HEK293T (cell line): ENCODE measurements at regions not wholly inside any gene's neighbourhood (a gene's known extent, or its start where the extent isn't known, plus 50 kb on each side); places are given as distances from the start of the nearest gene placed in this dataset.
"Not testable (repeated sequence)": the region's sequence is repeated elsewhere in the genome, so short reads cannot be mapped to it uniquely, and the experiment has no call there.

Experiments used
- CTCF ChIA-PET: fragments of 350-600 bp; formaldehyde crosslinking; extraction: SDS; loops from one replicate; lab custom pipeline; 2021; ENCODE audit warnings: antibody characterized with exemption, inconsistent platforms; lab: Yijun Ruan, JAX
- POLR2A ChIA-PET: fragments of 350-600 bp; formaldehyde crosslinking; extraction: SDS; loops from one replicate; lab custom pipeline; 2020; ENCODE audit warnings: antibody characterized with exemption, inconsistent platforms; lab: Yijun Ruan, JAX
- DNase-seq: peaks from one replicate; pipeline ENCODE4 v3.0.0; 2012; ENCODE audit warnings: mixed read lengths; ENCODE audit errors: extremely low spot score
- ARNT ChIP-seq: fragments of 450-650 bp; IDR thresholded peaks from 2 replicates; pipeline ENCODE4 v1.6.1; 2017; ENCODE audit warnings: mild to moderate bottlenecking
- BHLHE40 ChIP-seq: fragments of 450-650 bp; IDR thresholded peaks from 2 replicates; pipeline ENCODE4 v1.6.1; 2016; ENCODE audit warnings: mild to moderate bottlenecking, moderate library complexity, borderline replicate concordance
- CTBP1 ChIP-seq: fragments of 450-650 bp; IDR thresholded peaks from 2 replicates; pipeline ENCODE4 v1.6.1; 2016; ENCODE audit warnings: borderline replicate concordance
- ELF4 ChIP-seq: fragments of 450-650 bp; IDR thresholded peaks from 2 replicates; pipeline ENCODE4 v1.6.1; 2017; ENCODE audit warnings: antibody characterized with exemption
- FOXA1 ChIP-seq: fragments of 450-650 bp; IDR thresholded peaks from 2 replicates; pipeline ENCODE4 v1.6.1; 2016; ENCODE audit warnings: mild to moderate bottlenecking
- FOXK2 ChIP-seq: fragments of 450-650 bp; IDR thresholded peaks from 2 replicates; pipeline ENCODE4 v1.6.1; 2016; ENCODE audit warnings: mild to moderate bottlenecking
- FOXM1 ChIP-seq: fragments of 450-650 bp; IDR thresholded peaks from 2 replicates; pipeline ENCODE4 v1.6.1; 2017; ENCODE audit warnings: mild to moderate bottlenecking, borderline replicate concordance
- HDGF ChIP-seq: fragments of 450-650 bp; IDR thresholded peaks from 2 replicates; pipeline ENCODE4 v1.6.1; 2017; ENCODE audit warnings: antibody characterized with exemption, borderline replicate concordance
- L3MBTL2 ChIP-seq: fragments of 450-650 bp; conservative IDR thresholded peaks from 2 replicates; pipeline ENCODE4 v1.6.1; 2016; ENCODE audit warnings: mild to moderate bottlenecking
- LEF1 ChIP-seq: fragments of 450-650 bp; IDR thresholded peaks from 2 replicates; pipeline ENCODE4 v1.6.1; 2017; ENCODE audit warnings: mild to moderate bottlenecking, borderline replicate concordance
- NFRKB ChIP-seq: fragments of 450-650 bp; IDR thresholded peaks from 2 replicates; pipeline ENCODE4 v1.6.1; 2016; ENCODE audit warnings: mild to moderate bottlenecking, moderate library complexity
- SP1 ChIP-seq: fragments of 450-650 bp; IDR thresholded peaks from 2 replicates; pipeline ENCODE4 v1.6.1; 2017
- SUZ12 ChIP-seq: fragments of 450-650 bp; IDR thresholded peaks from 2 replicates; pipeline ENCODE4 v1.6.1; 2016; ENCODE audit warnings: mild to moderate bottlenecking
- TARDBP ChIP-seq: fragments of 450-650 bp; IDR thresholded peaks from 2 replicates; pipeline ENCODE4 v1.6.1; 2016
- ZNF384 ChIP-seq: fragments of 450-650 bp; IDR thresholded peaks from 2 replicates; pipeline ENCODE4 v1.6.1; 2016
- TF ChIP-seq, protein P1 (sequence below): fragments of 450-650 bp; IDR thresholded peaks from 2 replicates; pipeline ENCODE4 v1.6.1; 2016

- ChIA-PET CTCF (no interaction called here), POLR2A (no interaction called here)
- DNase-seq, result no peak
- TF ChIP-seq LEF1 (no peak), BHLHE40 (no peak), CTBP1 (no peak), NFRKB (no peak), SUZ12 (no peak), ELF4 (no peak), TARDBP (no peak), ZNF384 (no peak), FOXA1 (no peak), ARNT (no peak), HDGF (no peak), L3MBTL2 (no peak), FOXM1 (no peak), SP1 (no peak), FOXK2 (no peak)
- TF ChIP-seq, protein P1, sequence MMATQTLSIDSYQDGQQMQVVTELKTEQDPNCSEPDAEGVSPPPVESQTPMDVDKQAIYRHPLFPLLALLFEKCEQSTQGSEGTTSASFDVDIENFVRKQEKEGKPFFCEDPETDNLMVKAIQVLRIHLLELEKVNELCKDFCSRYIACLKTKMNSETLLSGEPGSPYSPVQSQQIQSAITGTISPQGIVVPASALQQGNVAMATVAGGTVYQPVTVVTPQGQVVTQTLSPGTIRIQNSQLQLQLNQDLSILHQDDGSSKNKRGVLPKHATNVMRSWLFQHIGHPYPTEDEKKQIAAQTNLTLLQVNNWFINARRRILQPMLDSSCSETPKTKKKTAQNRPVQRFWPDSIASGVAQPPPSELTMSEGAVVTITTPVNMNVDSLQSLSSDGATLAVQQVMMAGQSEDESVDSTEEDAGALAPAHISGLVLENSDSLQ, result no peak
Measured at GRCh38 chr9:99660191-99660636, 161.5 kb upstream of the NR4A3 start.

GRCh38 chr9:99663297-99663696, 158.4 kb upstream of the NR4A3 start:
- ChIA-PET CTCF (no interaction called here), POLR2A (no interaction called here)
- TF ChIP-seq ZNF384 (no peak), FOXK2 (no peak), SP1 (no peak), BHLHE40 (no peak), CTBP1 (no peak), ARNT (no peak), FOXM1 (no peak)
- no peak for DNase-seq

DNA sequence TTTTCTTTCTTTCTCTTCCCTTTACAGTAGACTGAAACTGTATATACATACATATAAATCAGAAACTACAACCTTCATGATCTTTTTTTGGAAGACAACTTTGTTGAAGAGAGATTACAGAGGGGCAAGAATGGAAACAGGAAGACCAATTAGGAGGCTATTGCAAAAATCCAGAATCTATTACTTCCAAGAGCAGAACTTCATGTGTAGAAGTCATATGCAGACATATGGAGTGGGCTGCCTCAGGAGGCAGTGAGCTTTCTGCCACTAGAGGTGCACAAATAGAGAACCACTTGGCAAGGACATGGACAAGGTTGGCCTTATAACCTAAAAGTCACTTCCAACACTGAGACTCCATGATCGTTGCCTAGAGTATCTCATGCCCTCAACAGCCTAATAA, 157.8 kb upstream of the NR4A3 start:
- ChIA-PET CTCF (no interaction called here), POLR2A (no interaction called here)
- no peak for DNase-seq
- TF ChIP-seq ARNT, result no peak
- TF ChIP-seq BHLHE40, result no peak
- TF ChIP-seq FOXM1, result no peak
- no peak for TF ChIP-seq ZNF384
- TF ChIP-seq, protein P1, result no peak
- TF ChIP-seq L3MBTL2, result no peak
- TF ChIP-seq HDGF, result no peak
- TF ChIP-seq FOXA1, result no peak
- TF ChIP-seq SP1, result no peak
- no peak for TF ChIP-seq FOXK2
- TF ChIP-seq SUZ12, result no peak
- no peak for TF ChIP-seq NFRKB
- TF ChIP-seq LEF1, result no peak
- TF ChIP-seq ELF4, result no peak

DNA sequence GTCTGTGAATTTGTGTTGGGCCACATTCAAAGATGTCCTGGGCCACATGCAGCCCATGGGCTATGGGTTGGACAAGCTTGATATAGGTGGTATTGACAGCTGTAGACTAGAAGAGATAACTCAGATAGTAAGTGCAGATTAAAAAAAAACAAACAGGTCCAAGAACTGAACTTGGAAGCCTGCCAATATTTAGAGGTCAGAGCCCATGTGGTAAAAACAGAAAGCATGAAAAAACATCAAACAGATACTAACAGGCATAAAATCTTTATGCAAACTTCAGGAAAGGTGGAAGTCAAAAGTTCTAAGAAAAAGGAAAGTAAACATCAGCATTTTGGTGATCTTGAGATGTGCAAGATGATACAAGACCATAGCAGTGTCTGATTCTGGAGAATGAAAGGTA, 155.1 kb upstream of the NR4A3 start:
- TF ChIP-seq, protein P1, result no peak
- TF ChIP-seq CTBP1, result no peak
- TF ChIP-seq FOXK2, result no peak
- TF ChIP-seq ELF4, result no peak
- no peak for TF ChIP-seq ARNT
- TF ChIP-seq ZNF384, result no peak
- no peak for TF ChIP-seq FOXM1
- no peak for TF ChIP-seq BHLHE40
- no peak for TF ChIP-seq FOXA1
- no peak for TF ChIP-seq L3MBTL2
- no peak for TF ChIP-seq SUZ12
- no peak for TF ChIP-seq SP1
- POLR2A ChIA-PET, result no interaction called here
- no peak for DNase-seq
- CTCF ChIA-PET, result interaction anchor here (0.6 kb wide), 1 partner anchor 61 kb away, joined by 3 read pairs; no protein-coding TSS in a partner anchor

GRCh38 chr9:99670886-99671285, 150.8 kb upstream of the NR4A3 start:
- CTCF ChIA-PET, DNase-seq, POLR2A ChIA-PET: not testable (repeated sequence)

DNA sequence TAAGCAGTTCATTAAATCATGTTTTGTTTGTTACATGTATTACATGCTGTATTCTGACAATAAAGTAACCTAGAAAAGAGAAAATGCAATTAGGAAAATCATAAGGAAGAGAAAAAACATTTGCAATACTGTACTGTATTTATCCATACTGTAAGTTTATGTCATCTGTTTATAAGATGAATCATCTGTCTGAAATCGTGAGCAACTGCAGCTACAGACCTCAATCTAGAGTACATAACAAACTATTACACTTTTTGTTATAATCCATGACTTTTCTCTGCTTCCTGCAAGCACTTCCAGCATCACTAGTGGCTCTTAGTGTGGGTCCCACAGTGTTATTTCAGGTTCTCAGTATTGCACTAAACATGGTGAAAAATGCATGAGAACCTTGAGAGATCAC, 144.4 kb upstream of the NR4A3 start:
- TF ChIP-seq L3MBTL2 (no peak), TARDBP (no peak), FOXK2 (no peak), ZNF384 (no peak), BHLHE40 (no peak), FOXM1 (no peak), HDGF (no peak), FOXA1 (no peak), NFRKB (no peak), ELF4 (no peak), SUZ12 (no peak), LEF1 (no peak), ARNT (no peak), SP1 (no peak), CTBP1 (no peak)
- TF ChIP-seq, protein P1, result no peak
- CTCF ChIA-PET, result no interaction called here
- no peak for DNase-seq
- POLR2A ChIA-PET, result no interaction called here
